SJCRH30 (cell line): ENCODE measurements at regions not wholly inside any gene's neighbourhood (a gene's known extent, or its start where the extent isn't known, plus 50 kb on each side); places are given as distances from the start of the nearest gene placed in this dataset.

ENCODE experiments used
- DNase-seq, 2 experiments: peaks; one replicate each; pipeline ENCODE4 v3.0.0-alpha.2; 2015 to 2020
- H3K27ac ChIP-seq: fragments of 250-450 bp; sonication (Bioruptor Pico); 2 replicates; pipeline ENCODE4 v1.5.1; 2020; ENCODE audit warnings: mild to moderate bottlenecking, moderate library complexity
- H3K27me3 ChIP-seq: fragments of 250-450 bp; sonication (Bioruptor Pico); 2 replicates; pipeline ENCODE4 v1.5.1; 2020; ENCODE audit warnings: mild to moderate bottlenecking, moderate library complexity
- H3K36me3 ChIP-seq: fragments of 250-450 bp; sonication (Bioruptor Pico); 2 replicates; pipeline ENCODE4 v1.5.1; 2020; ENCODE audit warnings: mild to moderate bottlenecking, moderate library complexity
- H3K4me1 ChIP-seq: fragments of 250-450 bp; sonication (Bioruptor Pico); 2 replicates; pipeline ENCODE4 v1.5.1; 2020; ENCODE audit warnings: mild to moderate bottlenecking, moderate library complexity
- H3K4me3 ChIP-seq: fragments of 250-450 bp; sonication (Bioruptor Pico); 2 replicates; pipeline ENCODE4 v1.5.1; 2020; ENCODE audit warnings: mild to moderate bottlenecking, moderate library complexity
- H3K9me3 ChIP-seq: fragments of 250-450 bp; sonication (Bioruptor Pico); replicated peaks from 2 replicates; pipeline ENCODE4 v1.5.1; 2020; ENCODE audit warnings: mild to moderate bottlenecking, moderate library complexity

- Histone ChIP-seq H3K4me1 (no peaks in the 10 kb centered on the region), H3K36me3 (no peaks in the 10 kb centered on the region), H3K4me3 (no peak overlapping the region), H3K9me3 (peaks cover 5% of the 10 kb centered on the region; the same call in 1 of the 2 replicates), H3K27me3 (no peaks in the 10 kb centered on the region), H3K27ac (no peak overlapping the region)
- no peak for DNase-seq
Observed at GRCh38 chr3:106213954-106214353, 345.1 kb upstream of the CBLB start.

GRCh38 chr3:106214641-106215040, 345.8 kb upstream of the CBLB start:
- no peaks in the 10 kb centered on the region for H3K36me3 ChIP-seq
- H3K4me3 ChIP-seq = no peak overlapping the region
- no peaks in the 10 kb centered on the region for H3K4me1 ChIP-seq
- no peak for DNase-seq
- no peaks in the 10 kb centered on the region for H3K27me3 ChIP-seq
- no peak overlapping the region for H3K27ac ChIP-seq
- peaks cover 5% of the 10 kb centered on the region; the same call in 1 of the 2 replicates for H3K9me3 ChIP-seq

GRCh38 chr3:106215047-106215446, 346.2 kb upstream of the CBLB start:
- no peak for DNase-seq
- Histone ChIP-seq H3K27me3 (no peaks in the 10 kb centered on the region), H3K9me3 (peaks cover 5% of the 10 kb centered on the region; the same call in 1 of the 2 replicates), H3K27ac (no peak overlapping the region), H3K36me3 (no peaks in the 10 kb centered on the region), H3K4me1 (no peaks in the 10 kb centered on the region), H3K4me3 (no peak overlapping the region)

GRCh38 chr3:106217745-106218144, 348.9 kb upstream of the CBLB start:
- DNase-seq = no peak
- Histone ChIP-seq H3K4me1 (no peaks in the 10 kb centered on the region), H3K27ac (no peak overlapping the region), H3K4me3 (no peak overlapping the region), H3K36me3 (no peaks in the 10 kb centered on the region), H3K9me3 (peaks cover 5% of the 10 kb centered on the region; the same call in 1 of the 2 replicates), H3K27me3 (no peaks in the 10 kb centered on the region)

DNA sequence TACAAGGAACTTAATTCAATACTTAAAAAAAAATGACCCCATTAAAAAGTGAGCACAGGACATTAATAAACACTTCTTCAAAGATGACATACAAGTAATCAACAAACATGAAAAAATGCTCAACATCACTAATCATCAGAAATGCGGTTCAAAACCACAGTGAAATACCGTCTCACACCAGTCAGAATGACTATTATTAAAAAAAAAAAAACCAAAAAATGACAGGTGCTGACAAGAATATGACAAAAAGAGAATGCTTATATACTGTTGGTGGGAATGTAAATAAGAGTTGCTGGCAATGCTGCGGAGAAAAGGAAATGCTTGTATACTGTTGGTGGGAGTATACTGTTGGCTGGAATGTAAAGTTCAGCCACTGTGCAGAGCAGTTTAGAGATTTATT, 358.3 kb upstream of the CBLB start:
- no peaks in the 10 kb centered on the region for H3K4me1 ChIP-seq
- no peaks in the 10 kb centered on the region for H3K27me3 ChIP-seq
- H3K9me3 ChIP-seq = no peaks in the 10 kb centered on the region
- H3K27ac ChIP-seq = no peak overlapping the region
- H3K4me3 ChIP-seq = no peak overlapping the region
- no peaks in the 10 kb centered on the region for H3K36me3 ChIP-seq
- DNase-seq = no peak

GRCh38 chr3:106228271-106228670, 359.5 kb upstream of the CBLB start:
- H3K4me1 ChIP-seq = no peaks in the 10 kb centered on the region
- H3K9me3 ChIP-seq = no peaks in the 10 kb centered on the region
- H3K36me3 ChIP-seq = no peaks in the 10 kb centered on the region
- no peaks in the 10 kb centered on the region for H3K27me3 ChIP-seq
- no peak overlapping the region for H3K4me3 ChIP-seq
- no peak overlapping the region for H3K27ac ChIP-seq
- DNase-seq = no peak

GRCh38 chr3:106229495-106230278, 360.9 kb upstream of the CBLB start:
- H3K4me3 ChIP-seq = no peak overlapping the region
- H3K4me1 ChIP-seq = peaks cover 5% of the 10 kb centered on the region; the same call in 1 of the 2 replicates
- H3K27ac ChIP-seq = no peak overlapping the region
- no peaks in the 10 kb centered on the region for H3K27me3 ChIP-seq
- no peaks in the 10 kb centered on the region for H3K36me3 ChIP-seq
- no peak for DNase-seq
- H3K9me3 ChIP-seq = no peaks in the 10 kb centered on the region

GRCh38 chr3:106231086-106231485, 362.3 kb upstream of the CBLB start:
- no peaks in the 10 kb centered on the region for H3K27me3 ChIP-seq

GRCh38 chr3:106232956-106233355, 364.1 kb upstream of the CBLB start:
- H3K4me1 ChIP-seq = peaks cover 5% of the 10 kb centered on the region; the same call in 1 of the 2 replicates
- no peak for DNase-seq
- no peak overlapping the region for H3K27ac ChIP-seq

More at GRCh38 chr3:106231086-106231485, 362.3 kb upstream of the CBLB start:
- no peak overlapping the region for H3K4me3 ChIP-seq
- H3K9me3 ChIP-seq = no peaks in the 10 kb centered on the region
- H3K36me3 ChIP-seq = no peaks in the 10 kb centered on the region
- peaks cover 5% of the 10 kb centered on the region; the same call in 1 of the 2 replicates for H3K4me1 ChIP-seq
- DNase-seq = no peak
- no peak overlapping the region for H3K27ac ChIP-seq

GRCh38 chr3:106239195-106239697, 370.4 kb upstream of the CBLB start:
- H3K27ac ChIP-seq = no peak overlapping the region
- H3K4me1 ChIP-seq = peaks cover 2% of the 10 kb centered on the region; the same call in 1 of the 2 replicates
- no peak overlapping the region for H3K4me3 ChIP-seq
- DNase-seq = no peak
- no peaks in the 10 kb centered on the region for H3K9me3 ChIP-seq
- H3K36me3 ChIP-seq = no peaks in the 10 kb centered on the region
- H3K27me3 ChIP-seq = no peaks in the 10 kb centered on the region

More at GRCh38 chr3:106232956-106233355, 364.1 kb upstream of the CBLB start:
- Histone ChIP-seq H3K9me3 (no peaks in the 10 kb centered on the region), H3K4me3 (no peak overlapping the region), H3K36me3 (no peaks in the 10 kb centered on the region), H3K27me3 (no peaks in the 10 kb centered on the region)

- Histone ChIP-seq H3K36me3 (no peaks in the 10 kb centered on the region), H3K9me3 (no peaks in the 10 kb centered on the region), H3K27ac (no peak overlapping the region), H3K27me3 (no peaks in the 10 kb centered on the region), H3K4me3 (no peak overlapping the region), H3K4me1 (no peaks in the 10 kb centered on the region)
- DNase-seq = no peak
Observed at GRCh38 chr3:106241593-106241992, 372.8 kb upstream of the CBLB start.

DNA sequence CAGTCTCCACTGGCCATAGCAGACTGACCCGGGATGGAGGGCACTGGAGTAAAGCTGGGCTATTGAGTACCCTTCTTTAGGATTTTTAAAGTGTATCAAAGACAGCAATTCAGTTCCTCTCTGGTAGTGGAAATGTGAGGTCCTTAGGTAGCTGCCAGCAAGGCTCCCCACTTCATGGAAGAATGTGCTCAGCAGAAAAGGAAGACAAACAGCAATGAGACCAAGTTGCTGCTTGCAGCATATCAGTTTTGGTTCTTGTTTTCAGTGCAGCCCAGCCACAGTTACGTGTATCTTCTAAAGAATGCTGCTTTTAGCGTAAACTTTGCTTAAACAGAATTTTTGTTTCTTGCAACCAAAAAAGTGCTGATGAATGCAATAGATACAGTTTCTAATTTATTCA, 374.0 kb upstream of the CBLB start:
- Histone ChIP-seq H3K4me1 (no peaks in the 10 kb centered on the region), H3K27me3 (no peaks in the 10 kb centered on the region), H3K27ac (no peak overlapping the region), H3K4me3 (no peak overlapping the region), H3K9me3 (no peaks in the 10 kb centered on the region), H3K36me3 (no peaks in the 10 kb centered on the region)
- no peak for DNase-seq

DNA sequence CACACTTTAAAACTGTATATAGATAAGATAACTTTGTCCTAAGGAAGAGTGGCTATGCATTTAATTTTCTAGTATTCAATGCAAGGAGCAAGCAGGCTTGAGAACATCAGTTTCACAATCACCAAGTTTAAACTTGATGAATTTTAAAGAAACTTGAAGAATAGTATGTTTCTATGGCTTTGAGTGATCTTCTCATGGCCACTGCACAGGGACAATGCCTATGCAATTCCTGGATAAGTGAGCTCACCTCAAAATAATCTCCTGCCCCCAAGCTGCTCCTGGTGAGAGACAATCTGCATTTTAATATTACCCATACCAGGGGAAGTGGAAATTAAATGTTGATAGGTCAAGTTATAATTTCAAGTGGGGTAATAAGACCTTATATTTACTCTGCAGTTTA, 376.6 kb upstream of the CBLB start:
- no peak overlapping the region for H3K27ac ChIP-seq
- no peak for DNase-seq
- H3K4me3 ChIP-seq = no peak overlapping the region
- H3K4me1 ChIP-seq = peaks cover 2% of the 10 kb centered on the region; the same call in 1 of the 2 replicates
- H3K36me3 ChIP-seq = no peaks in the 10 kb centered on the region
- H3K27me3 ChIP-seq = no peaks in the 10 kb centered on the region
- no peaks in the 10 kb centered on the region for H3K9me3 ChIP-seq

DNA sequence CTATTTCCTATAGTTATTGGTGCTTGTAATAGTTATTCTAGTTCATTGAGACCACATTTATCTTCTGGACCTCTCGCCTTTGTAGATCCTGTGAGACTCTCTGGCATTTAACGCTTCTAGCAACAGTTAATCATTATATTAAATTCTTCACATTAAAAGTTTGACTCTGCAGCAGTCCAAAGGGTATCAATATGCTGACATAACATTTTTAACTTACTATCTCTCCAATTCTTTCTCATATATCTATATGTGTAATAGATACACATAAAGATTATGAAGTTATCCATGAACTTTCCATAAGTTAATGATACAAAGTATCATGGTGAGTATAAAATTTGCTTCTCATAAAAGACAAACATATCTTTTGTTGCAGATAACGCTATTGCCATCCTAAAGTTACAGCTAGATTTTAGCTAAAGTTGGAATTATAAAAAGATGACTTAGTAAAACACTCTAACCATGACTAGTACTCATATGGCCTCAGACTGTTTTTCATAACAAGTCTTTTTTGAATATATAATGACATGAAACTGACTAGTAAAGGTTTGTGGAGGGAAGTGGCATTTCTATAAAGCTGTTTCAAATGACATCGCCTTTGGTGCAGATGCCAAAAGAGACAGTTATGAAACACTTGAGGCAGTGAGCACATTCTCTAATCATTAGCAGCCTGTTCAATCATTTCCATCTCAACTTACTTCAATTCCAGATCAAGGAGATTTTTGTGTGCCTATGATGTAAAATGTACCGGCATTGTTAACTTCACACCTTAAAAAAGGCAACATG, 379.3 kb upstream of the CBLB start:
- Histone ChIP-seq H3K9me3 (0 out of 2 replicates have a peak, but pooled peaks cover 2% of the 10 kb centered on the region), H3K36me3 (no peaks in the 10 kb centered on the region), H3K4me1 (peaks cover 2% of the 10 kb centered on the region; the same call in 1 of the 2 replicates), H3K27ac (no peak overlapping the region), H3K4me3 (no peak overlapping the region), H3K27me3 (no peaks in the 10 kb centered on the region)
- no peak for DNase-seq

DNA sequence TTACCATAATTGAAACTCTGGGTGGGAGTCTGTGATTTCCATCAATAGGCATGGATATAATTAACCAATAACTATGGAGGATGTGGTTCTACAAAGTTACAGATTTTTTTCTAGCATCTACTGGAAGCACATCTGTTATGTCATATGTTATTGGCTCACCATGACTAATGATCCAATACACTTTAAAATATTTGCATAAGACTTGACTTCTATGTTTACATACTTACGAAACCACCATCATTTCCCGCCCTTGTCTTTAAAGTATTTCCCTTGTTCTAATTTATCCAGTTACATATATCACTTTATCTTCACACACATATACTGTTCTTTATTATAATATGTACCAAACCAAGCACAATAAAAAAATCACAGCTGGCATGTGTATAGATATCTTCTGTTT, 380.3 kb upstream of the CBLB start:
- DNase-seq = peak in 1 of 2 experiments; percentile 24
- Histone ChIP-seq H3K27me3 (no peaks in the 10 kb centered on the region), H3K9me3 (0 out of 2 replicates have a peak, but pooled peaks cover 4% of the 10 kb centered on the region)

More for the DNA sequence above, 380.3 kb upstream of the CBLB start:
- H3K36me3 ChIP-seq = no peaks in the 10 kb centered on the region
- H3K4me3 ChIP-seq = no peak overlapping the region
- no peak overlapping the region for H3K27ac ChIP-seq
- peaks cover 2% of the 10 kb centered on the region; the same call in 1 of the 2 replicates for H3K4me1 ChIP-seq
